GM11168 (cell line): ENCODE measurements at regions not wholly inside any gene's neighbourhood (a gene's known extent, or its start where the extent isn't known, plus 50 kb on each side); places are given as distances from the start of the nearest gene placed in this dataset.

Source experiments
- in situ Hi-C: fragments of 300-500 bp; cut with MboI; formaldehyde crosslinking; loops from one replicate; pipeline ENCODE4 v1.12.0; 2022; ENCODE audit warnings: low sequenced_read_pairs; ENCODE audit not compliant: unreplicated experiment

- in situ Hi-C loops: no loop called here
Measured at GRCh38 chr4:18957716-18958115, 936.2 kb upstream of the LCORL start.

- in situ Hi-C loops: no loop called here
Measured at GRCh38 chr4:18954538-18954937, 933.0 kb upstream of the LCORL start.

- in situ Hi-C loops: no loop called here
Measured at GRCh38 chr4:18953613-18954012, 932.1 kb upstream of the LCORL start.

- in situ Hi-C loops: no loop called here
Measured at GRCh38 chr4:18945464-18945863, 923.9 kb upstream of the LCORL start.

- in situ Hi-C loops: no loop called here
Measured at GRCh38 chr4:18942874-18943273, 921.3 kb upstream of the LCORL start.

GRCh38 chr4:18938343-18939099 lies 917.0 kb upstream of the LCORL start:
- in situ Hi-C loops: no loop called here

- in situ Hi-C loops: no loop called here
Measured at GRCh38 chr4:18937746-18938145, 916.2 kb upstream of the LCORL start.

- in situ Hi-C loops: no loop called here
Measured at GRCh38 chr4:18937080-18937479, 915.5 kb upstream of the LCORL start.

GRCh38 chr4:18935659-18936345 lies 914.2 kb upstream of the LCORL start:
- in situ Hi-C loops: no loop called here

GRCh38 chr4:18934197-18934596 lies 912.6 kb upstream of the LCORL start:
- in situ Hi-C loops: no loop called here

- in situ Hi-C loops: no loop called here
Measured at GRCh38 chr4:18932730-18933339, 911.3 kb upstream of the LCORL start.

- in situ Hi-C loops: no loop called here
Measured at GRCh38 chr4:18931643-18932377, 910.3 kb upstream of the LCORL start.

GRCh38 chr4:18930487-18930886 lies 908.9 kb upstream of the LCORL start:
- in situ Hi-C loops: no loop called here

GRCh38 chr4:18923496-18924161 lies 902.1 kb upstream of the LCORL start:
- in situ Hi-C loops: no loop called here

GRCh38 chr4:18917689-18918088 lies 896.1 kb upstream of the LCORL start:
- in situ Hi-C loops: no loop called here

- in situ Hi-C loops: no loop called here
Measured at GRCh38 chr4:18914182-18914581, 892.6 kb upstream of the LCORL start.

GRCh38 chr4:18894928-18895327 lies 873.4 kb upstream of the LCORL start:
- in situ Hi-C loops: no loop called here

- in situ Hi-C loops: no loop called here
Measured at GRCh38 chr4:18882468-18882867, 860.9 kb upstream of the LCORL start.

- in situ Hi-C loops: no loop called here
Measured at GRCh38 chr4:18881556-18881955, 860.0 kb upstream of the LCORL start.

GRCh38 chr4:18880871-18881270 lies 859.3 kb upstream of the LCORL start:
- in situ Hi-C loops: no loop called here
